NCI-H345 treated with DMSO at 0.1 percent for 48 hours (cell line): ENCODE measurements at regions not wholly inside any gene's neighbourhood (a gene's known extent, or its start where the extent isn't known, plus 50 kb on each side); places are given as distances from the start of the nearest gene placed in this dataset.

Experiments used
- DNase-seq: peaks from one replicate; lab custom pipeline; 2025; ENCODE audit not compliant: unreplicated experiment; lab: John Stamatoyannopoulos, UW

- no peak for DNase-seq
These were observed 845.5 kb downstream of the TLE4 start for GRCh38 chr9:80417211-80417773.

GRCh38 chr9:80410106-80410505, 838.3 kb downstream of the TLE4 start:
- no peak for DNase-seq

GRCh38 chr9:80407220-80407619, 835.5 kb downstream of the TLE4 start:
- DNase-seq = no peak

- no peak for DNase-seq
These were observed 829.5 kb downstream of the TLE4 start for GRCh38 chr9:80401243-80401642.

DNA sequence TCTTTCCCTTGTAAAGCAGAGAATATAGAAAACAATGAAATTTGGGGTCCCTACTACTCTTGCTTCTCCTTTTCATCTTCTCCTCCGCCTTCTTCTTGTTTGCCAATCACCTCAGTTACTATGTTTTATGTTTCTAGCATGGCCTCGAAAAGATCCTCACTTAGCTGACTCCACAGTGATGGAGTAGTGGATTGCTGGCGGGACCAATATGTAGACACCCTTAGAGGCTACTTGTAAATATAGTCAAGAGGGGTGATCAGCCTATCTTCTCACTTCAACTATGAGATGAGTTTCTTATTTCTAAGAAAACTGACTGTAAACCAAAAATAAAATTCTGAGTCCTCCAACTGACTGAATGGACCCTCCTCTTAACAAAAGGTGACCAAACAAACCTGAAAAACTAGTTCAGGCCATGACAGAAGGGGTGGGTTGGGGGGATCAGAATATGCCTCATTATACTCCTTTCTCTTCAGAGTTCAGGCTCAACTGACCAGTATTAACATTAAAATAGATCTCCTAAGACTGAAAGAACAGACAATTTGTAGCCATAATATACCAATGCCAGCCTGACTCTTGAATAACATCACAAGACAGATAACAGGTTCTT, 829.0 kb downstream of the TLE4 start:
- DNase-seq = no peak

DNA sequence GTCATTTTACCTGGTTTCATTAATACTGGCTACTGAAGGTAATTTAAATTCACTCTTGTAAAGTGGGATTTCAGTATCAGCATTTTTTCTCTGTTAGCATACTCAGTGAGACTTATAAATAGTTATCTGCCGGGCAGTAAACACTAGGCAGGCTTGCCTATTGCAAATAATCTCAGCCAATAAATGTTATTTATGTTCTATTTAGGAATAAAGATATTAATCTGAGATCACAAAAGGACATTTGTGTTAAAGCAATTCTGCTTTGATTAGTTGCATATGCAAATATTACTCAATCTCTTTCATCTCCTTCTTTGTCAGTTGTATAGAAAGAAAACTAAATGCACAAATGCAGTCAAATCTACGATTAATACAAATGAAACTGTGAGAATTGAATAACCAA, 827.8 kb downstream of the TLE4 start:
- DNase-seq = no peak

GRCh38 chr9:80387828-80388227, 816.1 kb downstream of the TLE4 start:
- no peak for DNase-seq

DNA sequence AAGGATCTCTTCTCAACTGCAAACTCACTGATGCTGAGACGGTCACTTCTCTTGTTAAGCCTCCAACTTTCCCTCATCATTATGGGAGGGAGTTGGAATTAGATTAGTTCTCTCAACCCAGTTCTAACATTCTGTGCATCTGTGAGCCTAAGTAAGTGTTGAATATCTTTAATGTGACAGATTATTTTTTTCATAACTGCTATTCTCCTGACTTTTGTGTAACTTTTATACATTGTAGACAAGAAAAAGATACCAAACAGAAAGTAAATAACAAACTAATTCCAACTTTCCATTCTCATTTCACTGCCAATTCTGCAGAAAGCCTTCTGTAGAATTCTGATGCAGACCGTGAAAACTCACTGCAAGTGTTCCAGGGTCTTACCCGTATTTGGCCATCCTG, 813.5 kb downstream of the TLE4 start:
- DNase-seq = no peak

GRCh38 chr9:80383331-80383730, 811.6 kb downstream of the TLE4 start:
- DNase-seq = no peak

DNA sequence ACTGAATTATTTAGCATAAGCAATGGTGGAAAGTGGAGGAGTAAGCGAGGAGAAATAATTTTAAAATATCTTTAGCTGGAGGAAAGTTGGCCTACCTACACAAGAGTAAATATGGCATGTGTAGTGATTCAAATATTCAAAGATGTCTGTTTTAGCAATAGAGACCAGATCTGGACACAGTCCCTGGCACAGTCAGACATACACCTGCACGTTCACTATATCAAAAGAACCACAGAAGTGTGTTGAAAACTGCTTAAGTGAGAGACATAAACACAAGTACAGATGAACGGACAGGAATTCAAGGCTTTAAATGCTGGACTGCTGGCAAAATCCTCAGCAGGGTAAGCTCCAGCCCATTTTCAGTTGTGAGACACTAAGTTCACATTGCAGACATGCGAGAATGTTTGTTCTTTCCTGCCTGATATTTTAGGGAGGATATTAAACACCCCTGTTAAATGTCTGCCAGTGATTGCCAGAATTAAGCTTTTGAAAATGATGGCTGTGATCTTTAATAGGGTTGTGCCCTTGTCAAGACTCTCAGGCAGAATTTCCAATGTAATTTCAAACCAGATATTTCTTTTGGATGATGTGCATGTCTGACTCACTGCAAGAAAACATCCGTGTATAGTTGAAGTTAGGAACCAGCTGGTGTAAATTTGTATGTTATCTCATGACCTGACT, 810.6 kb downstream of the TLE4 start:
- DNase-seq = no peak

DNA sequence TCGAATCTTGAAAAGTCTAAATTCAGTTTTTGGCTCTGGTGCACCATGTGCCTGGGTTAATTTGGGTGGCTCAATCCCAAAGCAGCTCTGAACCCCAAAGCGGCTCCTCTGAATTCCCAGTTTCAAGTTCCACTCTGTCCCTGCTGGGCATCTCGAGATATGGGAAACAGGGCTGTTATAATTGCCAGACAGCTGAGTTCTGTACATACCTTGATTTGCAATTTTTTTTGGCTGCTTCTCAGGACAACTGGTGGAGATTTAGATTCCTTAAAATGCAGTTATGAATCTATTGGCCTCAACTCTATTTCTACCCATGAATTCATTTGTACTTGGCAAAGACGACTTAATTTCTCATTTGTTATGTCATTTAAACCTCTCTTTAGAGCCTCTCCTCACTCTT, 808.5 kb downstream of the TLE4 start:
- no peak for DNase-seq

DNA sequence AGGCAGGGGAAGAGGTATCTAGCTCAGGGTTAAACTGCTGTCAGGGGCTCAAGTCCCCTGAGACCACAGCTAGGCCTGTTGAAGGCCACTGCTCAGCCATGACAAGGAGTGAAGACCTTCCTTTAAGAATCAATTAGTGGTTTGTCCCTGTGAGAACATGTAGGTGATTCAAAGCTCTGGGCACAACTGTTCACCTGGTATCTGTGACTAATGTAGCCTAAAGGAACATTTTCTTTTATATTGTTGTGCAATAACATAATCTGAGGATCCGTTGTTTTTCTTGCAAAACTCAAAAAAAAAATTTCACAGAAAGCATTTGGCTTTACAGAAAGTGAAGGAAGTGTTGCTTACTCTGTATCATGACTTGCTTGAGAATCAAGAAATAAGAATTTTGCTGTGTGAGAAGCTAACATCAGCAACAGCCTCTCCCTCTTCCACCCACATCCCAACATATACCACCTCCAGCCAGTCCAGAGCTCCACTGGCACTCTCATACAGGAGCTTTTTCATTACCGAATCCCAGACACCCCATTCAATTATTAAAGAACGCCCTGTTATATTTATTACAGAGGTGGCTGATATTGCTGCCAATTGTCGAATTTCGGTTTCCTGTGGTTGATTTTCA, 807.0 kb downstream of the TLE4 start:
- no peak for DNase-seq

DNA sequence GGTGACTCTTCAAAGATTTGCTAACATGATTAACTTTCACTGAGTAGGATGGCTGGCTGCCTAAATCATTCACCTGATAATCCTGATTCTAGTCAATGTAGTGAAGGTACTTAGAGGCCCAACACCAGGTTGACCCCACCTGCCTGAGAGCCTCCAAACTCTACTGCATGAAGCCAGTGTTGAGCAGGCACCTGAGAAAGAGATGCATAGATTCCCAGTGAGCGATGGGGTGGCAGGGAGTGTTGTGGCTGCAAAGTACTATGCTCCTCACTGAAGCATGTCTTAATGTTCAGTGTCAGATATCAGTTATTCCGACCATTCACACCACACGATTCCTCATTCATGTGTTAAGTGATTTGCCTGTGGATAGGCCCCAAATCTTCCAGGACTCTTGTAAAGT, 804.4 kb downstream of the TLE4 start:
- DNase-seq = no peak

GRCh38 chr9:80375477-80375876, 803.7 kb downstream of the TLE4 start:
- no peak for DNase-seq

GRCh38 chr9:80369641-80370040, 797.9 kb downstream of the TLE4 start:
- no peak for DNase-seq

DNA sequence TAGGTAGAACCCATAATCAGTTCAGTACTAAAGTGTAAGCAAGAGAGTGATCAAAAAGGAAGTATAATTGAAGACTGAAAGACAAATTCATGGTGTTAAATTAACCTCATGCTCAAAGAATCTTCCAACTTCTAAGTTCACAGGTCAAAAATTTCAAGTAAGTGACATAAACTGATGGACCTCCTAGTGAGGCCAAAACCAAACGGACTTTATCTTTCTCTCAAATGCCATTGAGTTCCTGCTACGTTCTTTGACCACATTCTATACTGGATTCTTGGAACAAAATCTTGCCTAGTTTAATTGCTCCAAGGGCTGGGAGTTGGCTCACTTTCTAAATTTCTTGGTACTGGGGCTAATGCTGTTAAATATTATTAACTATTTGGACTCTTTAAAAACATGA, 794.9 kb downstream of the TLE4 start:
- no peak for DNase-seq

GRCh38 chr9:80359941-80360881, 788.4 kb downstream of the TLE4 start:
- DNase-seq = no peak

- DNase-seq = no peak
These were observed 787.5 kb downstream of the TLE4 start for GRCh38 chr9:80359291-80359690.

DNA sequence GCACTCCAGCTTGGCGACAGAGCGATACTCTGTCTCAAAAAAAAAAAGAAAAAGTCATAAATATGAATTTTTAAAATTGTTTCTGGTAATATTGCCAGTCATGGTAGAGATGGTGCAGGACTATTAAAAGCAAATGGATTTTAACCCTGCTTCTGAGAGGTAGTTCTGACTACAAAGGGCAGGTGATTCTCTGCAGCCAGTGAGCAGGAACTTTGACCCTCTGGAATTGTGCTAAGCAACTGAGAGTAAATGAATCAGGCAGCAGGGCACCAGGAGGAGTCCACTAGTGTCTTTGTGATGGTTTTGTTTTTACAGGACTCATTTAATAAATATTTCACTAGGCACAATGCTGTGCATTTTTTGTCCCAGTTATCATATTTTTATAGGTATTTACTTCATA, 781.2 kb downstream of the TLE4 start:
- DNase-seq = no peak

- DNase-seq = no peak
These were observed 779.8 kb downstream of the TLE4 start for GRCh38 chr9:80351612-80352011.

DNA sequence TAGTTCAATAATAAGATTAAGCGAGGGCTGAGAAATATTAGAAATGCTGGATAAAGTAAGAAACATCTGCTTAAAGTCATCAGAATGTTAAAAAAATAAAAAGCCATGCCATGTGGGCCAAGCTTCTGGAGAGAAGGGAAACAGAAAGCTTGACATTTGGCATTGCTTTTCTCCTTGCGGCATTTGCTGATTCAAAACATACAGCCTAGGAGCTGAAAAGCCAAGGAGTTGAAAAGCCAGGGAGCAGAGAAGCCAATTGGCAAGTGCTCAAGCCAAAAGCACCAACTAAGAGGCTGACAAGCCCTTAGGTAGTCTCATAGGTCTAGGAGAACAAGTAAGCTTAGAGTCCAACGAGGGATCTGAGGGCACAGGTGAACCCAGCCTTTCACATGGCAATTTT, 754.3 kb downstream of the TLE4 start:
- DNase-seq = no peak
